ENCODE measurements at regions not wholly inside any gene's neighbourhood (a gene's known extent, or its start where the extent isn't known, plus 50 kb on each side); places are given as distances from the start of the nearest gene placed in this dataset.

GRCh38 chr7:25549271-25549921 is 321.1 kb upstream of the NPVF start:
- TF ChIP-seq CTCF (IDR thresholded peaks at IDR 0.05) (no peak), POLR2A (IDR thresholded peaks at IDR 0.05) (no peak)
- intact Hi-C loops (cut with DNase I): no loop called here
- Histone ChIP-seq H3K4me1 (no peaks in the 10 kb centered on the region), H3K4me3 (no peak overlapping the region), H3K27me3 (no peaks in the 10 kb centered on the region), H3K9me3 (no peaks in the 10 kb centered on the region), H3K36me3 (replicated peaks in 1 of 2; ENCODE audit: insufficient read depth in 1 of 2, low read depth in 2 of 2) (no peaks in the 10 kb centered on the region), H3K27ac (no peak overlapping the region)
- WGBS, 2 donors: 54 to 68% methylated on average over 6 of the region's 6 CpGs
- ATAC-seq (no peak), DNase-seq (no peak)

GRCh38 chr7:25550149-25550548 is 321.9 kb upstream of the NPVF start:
- Histone ChIP-seq H3K4me3 (no peak overlapping the region), H3K36me3 (replicated peaks in 1 of 2; ENCODE audit: insufficient read depth in 1 of 2, low read depth in 2 of 2) (no peaks in the 10 kb centered on the region), H3K27ac (no peak overlapping the region), H3K27me3 (no peaks in the 10 kb centered on the region), H3K4me1 (no peaks in the 10 kb centered on the region), H3K9me3 (no peaks in the 10 kb centered on the region)
- TF ChIP-seq CTCF (IDR thresholded peaks at IDR 0.05): no peak
- ATAC-seq (no peak), DNase-seq (no peak)
- intact Hi-C loops (cut with DNase I): loop anchor here (10.0 kb wide), 1 partner anchor 145 kb away; no protein-coding TSS in a partner anchor
- 82 to 83% methylated on average over 5 of the region's 5 CpGs for WGBS, 2 donors

DNA sequence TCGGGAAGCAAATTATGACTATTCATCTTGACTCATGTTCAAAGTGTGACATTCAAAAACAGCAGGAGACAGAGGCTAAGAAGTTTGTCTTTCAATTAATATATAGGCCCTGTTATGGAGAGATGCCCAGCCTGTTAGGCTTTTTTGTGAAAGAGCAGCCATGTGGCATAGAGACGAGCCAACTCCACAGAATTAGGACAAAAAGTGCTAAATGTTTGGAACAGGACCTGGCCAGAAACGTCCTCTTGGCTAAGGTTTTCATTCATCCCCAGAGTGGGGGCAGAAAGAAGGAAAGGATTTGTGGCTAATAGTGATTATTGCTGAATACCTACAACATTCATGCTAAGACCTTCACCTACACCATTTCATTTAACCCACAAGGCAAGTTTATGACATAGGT is 324.7 kb upstream of the NPVF start:
- no peaks in the 10 kb centered on the region for H3K36me3 ChIP-seq (replicated peaks in 1 of 2; ENCODE audit: insufficient read depth in 1 of 2, low read depth in 2 of 2)
- intact Hi-C loops (cut with DNase I): loop anchor here (10.0 kb wide), 1 partner anchor 148 kb away; no protein-coding TSS in a partner anchor
- H3K4me1 ChIP-seq: no peaks in the 10 kb centered on the region
- H3K4me3 ChIP-seq: no peak overlapping the region
- no peak overlapping the region for H3K27ac ChIP-seq
- no peak for TF ChIP-seq POLR2A (IDR thresholded peaks at IDR 0.05)
- TF ChIP-seq CTCF (IDR thresholded peaks at IDR 0.05): no peak
- no peak for ATAC-seq
- no peak for DNase-seq
- WGBS, 2 donors: 66 to 67% methylated on average over 3 of the region's 3 CpGs
- H3K9me3 ChIP-seq: no peaks in the 10 kb centered on the region
- no peaks in the 10 kb centered on the region for H3K27me3 ChIP-seq

GRCh38 chr7:25553580-25554291 is 325.4 kb upstream of the NPVF start:
- ATAC-seq: no peak
- DNase-seq: no peak
- no peak for TF ChIP-seq CTCF (IDR thresholded peaks at IDR 0.05)
- TF ChIP-seq POLR2A (IDR thresholded peaks at IDR 0.05): no peak
- Histone ChIP-seq H3K27ac (no peak overlapping the region), H3K36me3 (replicated peaks in 1 of 2; ENCODE audit: insufficient read depth in 1 of 2, low read depth in 2 of 2) (no peaks in the 10 kb centered on the region), H3K27me3 (no peaks in the 10 kb centered on the region), H3K4me1 (no peaks in the 10 kb centered on the region), H3K4me3 (no peak overlapping the region), H3K9me3 (peaks cover 0 to 3% (median 0%) of the 10 kb centered on the region in 3 donors)
- WGBS, 2 donors: 75 to 76% methylated on average over 13 of the region's 13 CpGs
- intact Hi-C loops (cut with DNase I): loop anchor here (10.0 kb wide), 1 partner anchor 149 kb away; no protein-coding TSS in a partner anchor
